ENCODE measurements at regions not wholly inside any gene's neighbourhood (a gene's known extent, or its start where the extent isn't known, plus 50 kb on each side); places are given as distances from the start of the nearest gene placed in this dataset.

DNA sequence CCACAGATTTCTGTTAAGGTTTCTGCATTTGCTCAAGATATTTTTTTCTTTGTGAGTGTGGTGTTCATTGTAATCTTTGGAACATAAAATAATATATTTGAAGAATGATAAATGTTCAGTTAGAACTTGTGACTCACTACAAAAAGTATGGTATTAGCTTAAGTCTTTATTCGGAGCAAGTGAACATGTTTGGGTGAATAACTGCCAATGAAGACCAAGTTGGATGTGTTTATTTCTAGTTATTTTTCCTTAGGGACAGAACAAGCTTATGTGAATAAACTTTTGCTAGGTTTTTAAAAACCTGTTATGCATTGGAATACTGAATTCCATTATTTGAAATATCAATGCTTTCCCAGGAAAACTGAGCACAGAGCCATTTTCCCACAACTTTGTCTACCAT, 418.6 kb downstream of the SLCO4C1 start:
- DNase-seq (ENCODE audit: extremely low read depth, insufficient read length): no peak
- no peaks in the 10 kb centered on the region for H3K27me3 ChIP-seq (replicated peaks; ENCODE audit: control insufficient read depth, insufficient read depth, low read length)
- H3K36me3 ChIP-seq (ENCODE audit: control insufficient read depth, insufficient read depth, low read length): no peaks in the 10 kb centered on the region
- TF ChIP-seq, protein P1, sequence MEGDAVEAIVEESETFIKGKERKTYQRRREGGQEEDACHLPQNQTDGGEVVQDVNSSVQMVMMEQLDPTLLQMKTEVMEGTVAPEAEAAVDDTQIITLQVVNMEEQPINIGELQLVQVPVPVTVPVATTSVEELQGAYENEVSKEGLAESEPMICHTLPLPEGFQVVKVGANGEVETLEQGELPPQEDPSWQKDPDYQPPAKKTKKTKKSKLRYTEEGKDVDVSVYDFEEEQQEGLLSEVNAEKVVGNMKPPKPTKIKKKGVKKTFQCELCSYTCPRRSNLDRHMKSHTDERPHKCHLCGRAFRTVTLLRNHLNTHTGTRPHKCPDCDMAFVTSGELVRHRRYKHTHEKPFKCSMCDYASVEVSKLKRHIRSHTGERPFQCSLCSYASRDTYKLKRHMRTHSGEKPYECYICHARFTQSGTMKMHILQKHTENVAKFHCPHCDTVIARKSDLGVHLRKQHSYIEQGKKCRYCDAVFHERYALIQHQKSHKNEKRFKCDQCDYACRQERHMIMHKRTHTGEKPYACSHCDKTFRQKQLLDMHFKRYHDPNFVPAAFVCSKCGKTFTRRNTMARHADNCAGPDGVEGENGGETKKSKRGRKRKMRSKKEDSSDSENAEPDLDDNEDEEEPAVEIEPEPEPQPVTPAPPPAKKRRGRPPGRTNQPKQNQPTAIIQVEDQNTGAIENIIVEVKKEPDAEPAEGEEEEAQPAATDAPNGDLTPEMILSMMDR (IDR thresholded peaks at IDR 0.05; ENCODE audit: insufficient read depth, low read length, poor library complexity, severe bottlenecking): no peak
- no peak overlapping the region for H3K4me3 ChIP-seq (replicated peaks; ENCODE audit: low read depth, low read length)

DNA sequence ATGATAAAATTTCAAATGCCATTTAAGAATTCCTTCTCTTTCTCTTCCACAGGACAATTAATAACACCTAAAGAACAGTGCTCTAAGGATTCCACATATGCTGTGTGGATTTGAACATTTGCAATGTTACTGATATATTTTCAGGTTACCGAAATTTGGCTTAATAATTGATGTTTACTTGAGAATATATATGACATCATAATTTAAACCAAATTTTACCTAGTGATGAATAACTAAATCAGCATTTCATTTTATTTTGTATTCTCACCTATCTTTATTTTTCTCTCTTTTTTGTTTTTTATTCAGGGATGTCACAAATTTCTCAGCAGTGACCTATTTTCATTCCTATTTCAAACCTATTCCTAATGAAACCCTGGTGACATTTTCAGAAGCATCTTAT, 429.6 kb downstream of the SLCO4C1 start:
- H3K4me3 ChIP-seq (replicated peaks; ENCODE audit: low read depth, low read length): no peak overlapping the region
- no peaks in the 10 kb centered on the region for H3K27me3 ChIP-seq (replicated peaks; ENCODE audit: control insufficient read depth, insufficient read depth, low read length)
- no peaks in the 10 kb centered on the region for H3K36me3 ChIP-seq (ENCODE audit: control insufficient read depth, insufficient read depth, low read length)
- TF ChIP-seq, protein P1 (IDR thresholded peaks at IDR 0.05; ENCODE audit: insufficient read depth, low read length, poor library complexity, severe bottlenecking): no peak
- no peak for DNase-seq (ENCODE audit: extremely low read depth, insufficient read length)

DNA sequence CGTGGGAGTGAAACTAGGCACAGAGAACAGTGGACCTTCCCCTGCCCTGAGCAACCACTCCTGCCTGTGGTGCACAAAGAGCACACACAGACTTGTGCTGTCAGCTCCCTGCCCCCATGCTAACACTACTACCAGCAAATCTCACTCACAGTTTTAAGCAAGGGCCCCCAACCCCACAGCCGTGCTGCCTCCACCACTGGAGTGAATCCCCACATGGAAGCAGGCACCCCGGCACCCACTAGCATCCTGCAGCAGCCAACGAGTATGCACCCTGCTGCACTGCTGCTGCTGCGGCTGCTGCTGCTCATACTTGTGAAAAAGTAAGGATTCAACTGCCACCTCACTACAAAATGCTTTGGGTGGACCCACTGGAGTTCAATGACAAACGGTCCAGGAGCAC, 435.5 kb downstream of the SLCO4C1 start:
- Histone ChIP-seq H3K27me3 (replicated peaks; ENCODE audit: control insufficient read depth, insufficient read depth, low read length) (no peaks in the 10 kb centered on the region), H3K4me3 (replicated peaks; ENCODE audit: low read depth, low read length) (no peak overlapping the region), H3K36me3 (ENCODE audit: control insufficient read depth, insufficient read depth, low read length) (no peaks in the 10 kb centered on the region)
- TF ChIP-seq, protein P1 (IDR thresholded peaks at IDR 0.05; ENCODE audit: insufficient read depth, low read length, poor library complexity, severe bottlenecking): no peak
- DNase-seq (ENCODE audit: extremely low read depth, insufficient read length): no peak

DNA sequence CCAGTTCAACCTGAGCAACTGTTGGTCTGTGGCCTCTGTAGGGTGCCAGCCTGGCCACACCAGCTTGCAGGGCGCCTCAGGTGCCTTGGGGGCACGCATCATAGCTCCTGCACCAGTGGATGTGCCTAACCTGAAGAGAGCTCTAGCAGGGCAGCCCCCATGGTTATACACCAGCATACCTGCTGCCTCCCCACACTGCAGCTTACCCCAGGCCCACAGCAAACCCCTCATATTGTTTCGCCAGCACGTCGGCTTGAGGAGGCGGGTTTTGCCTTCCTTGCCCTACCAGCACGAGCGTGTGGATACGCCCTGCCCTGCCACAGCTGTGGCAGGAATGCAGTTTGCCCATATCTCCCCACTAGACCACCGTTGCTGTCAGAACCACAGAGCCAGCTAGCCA, 435.9 kb downstream of the SLCO4C1 start:
- Histone ChIP-seq H3K27me3 (replicated peaks; ENCODE audit: control insufficient read depth, insufficient read depth, low read length) (no peaks in the 10 kb centered on the region), H3K36me3 (ENCODE audit: control insufficient read depth, insufficient read depth, low read length) (no peaks in the 10 kb centered on the region), H3K4me3 (replicated peaks; ENCODE audit: low read depth, low read length) (no peak overlapping the region)
- DNase-seq (ENCODE audit: extremely low read depth, insufficient read length): no peak
- TF ChIP-seq, protein P1 (IDR thresholded peaks at IDR 0.05; ENCODE audit: insufficient read depth, low read length, poor library complexity, severe bottlenecking): no peak

DNA sequence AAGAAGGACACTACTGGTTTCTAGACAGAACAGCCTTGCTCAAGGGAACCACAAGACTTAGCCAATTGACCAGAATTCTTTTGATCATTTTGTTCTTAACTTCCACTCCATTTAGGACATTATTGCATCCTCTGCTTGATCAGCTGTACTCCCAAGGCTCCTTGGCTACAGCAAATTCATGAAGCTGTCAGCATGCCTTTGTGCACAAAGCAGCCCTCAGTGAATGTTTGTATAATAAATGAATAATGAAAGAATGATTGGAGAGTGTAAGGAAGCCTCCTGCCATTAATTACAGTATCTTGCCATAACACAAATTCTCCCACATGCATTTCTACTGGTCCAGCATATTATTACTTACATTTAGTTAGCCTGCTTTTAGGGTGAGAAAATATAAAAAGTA, 449.6 kb downstream of the SLCO4C1 start:
- DNase-seq (ENCODE audit: extremely low read depth, insufficient read length): no peak
- no peak overlapping the region for H3K4me3 ChIP-seq (replicated peaks; ENCODE audit: low read depth, low read length)
- TF ChIP-seq, protein P1 (IDR thresholded peaks at IDR 0.05; ENCODE audit: insufficient read depth, low read length, poor library complexity, severe bottlenecking): no peak
- H3K27me3 ChIP-seq (replicated peaks; ENCODE audit: control insufficient read depth, insufficient read depth, low read length): no peaks in the 10 kb centered on the region
- no peaks in the 10 kb centered on the region for H3K36me3 ChIP-seq (ENCODE audit: control insufficient read depth, insufficient read depth, low read length)

DNA sequence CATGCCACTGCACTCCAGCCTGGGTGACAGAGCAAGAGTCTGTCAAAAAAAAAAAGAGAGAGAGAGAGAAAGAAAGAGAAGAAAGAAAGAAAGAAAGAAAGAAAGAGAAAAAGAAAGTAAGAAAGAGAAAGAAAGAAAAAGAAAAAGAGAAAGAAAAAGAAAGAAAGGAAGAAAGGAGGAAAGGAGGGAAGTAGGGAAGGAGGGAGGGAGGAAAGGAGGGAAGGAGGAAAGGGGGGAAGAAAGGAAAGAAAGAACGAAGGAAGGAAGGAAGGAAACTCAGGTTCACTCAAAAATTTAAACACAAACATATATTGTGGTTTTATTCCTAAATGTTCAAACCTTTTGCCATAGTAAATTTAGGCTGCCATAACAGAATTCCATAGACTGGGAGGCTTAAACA, 453.0 kb downstream of the SLCO4C1 start:
- Histone ChIP-seq H3K4me3 (replicated peaks; ENCODE audit: low read depth, low read length) (no peak overlapping the region), H3K36me3 (ENCODE audit: control insufficient read depth, insufficient read depth, low read length) (no peaks in the 10 kb centered on the region), H3K27me3 (replicated peaks; ENCODE audit: control insufficient read depth, insufficient read depth, low read length) (no peaks in the 10 kb centered on the region)
- TF ChIP-seq, protein P1 (IDR thresholded peaks at IDR 0.05; ENCODE audit: insufficient read depth, low read length, poor library complexity, severe bottlenecking): no peak
- no peak for DNase-seq (ENCODE audit: extremely low read depth, insufficient read length)

Measured in GM06990 (cell line).